Suprapubic skin (tissue), 3 donors: ENCODE measurements at regions not wholly inside any gene's neighbourhood (a gene's known extent, or its start where the extent isn't known, plus 50 kb on each side); places are given as distances from the start of the nearest gene placed in this dataset.

Experiments
- CTCF ChIP-seq, 2 donors: fragments of 200-600 bp in 1 of 2; fragments of 450-650 bp in 1 of 2; sonication (generic) in 1 of 2; IDR thresholded peaks; one replicate each; pipeline ENCODE4 v1.5.1; 2016 to 2019; ENCODE audit warnings: antibody characterized with exemption in 2 of 2, mild to moderate bottlenecking in 1 of 2, moderate library complexity in 1 of 2
- POLR2A ChIP-seq, 2 donors: fragments of 450-650 bp; IDR thresholded peaks; one replicate each; pipeline ENCODE4 v1.6.1; 2017; ENCODE audit warnings: antibody characterized with exemption in 2 of 2, mild to moderate bottlenecking in 2 of 2, moderate library complexity in 2 of 2

DNA sequence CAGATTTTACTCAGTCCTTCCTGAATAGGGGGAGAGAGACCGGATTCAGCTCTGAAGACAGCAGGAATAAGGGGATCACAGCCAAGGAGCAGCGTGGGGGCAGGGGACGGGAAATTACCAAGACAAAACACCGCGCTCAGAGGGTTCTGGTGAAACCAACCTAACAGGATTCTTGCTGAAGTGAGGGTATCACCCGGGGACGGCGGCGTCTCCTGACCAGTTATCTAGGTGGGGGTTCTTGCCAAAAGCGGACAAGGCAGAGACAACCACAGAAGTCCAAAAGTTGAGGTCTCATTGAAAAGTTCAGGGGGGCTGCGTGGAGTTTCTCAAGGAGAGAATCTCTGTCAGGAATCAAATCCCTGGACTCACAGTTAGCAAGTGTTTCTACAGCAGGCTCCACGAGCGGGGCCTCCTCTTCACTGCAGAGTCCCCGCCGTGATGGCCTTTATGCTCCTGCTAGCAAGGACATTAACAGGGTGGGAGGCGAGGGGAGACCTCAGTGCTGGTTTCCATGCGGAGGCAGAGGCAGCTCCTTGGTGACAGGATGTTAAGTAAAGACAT, 291.0 kb downstream of the BRD1 start:
- no peak for TF ChIP-seq POLR2A (IDR thresholded peaks at IDR 0.05)
- no peak for TF ChIP-seq CTCF (IDR thresholded peaks at IDR 0.05)
